RWPE1 (cell line): ENCODE measurements at regions not wholly inside any gene's neighbourhood (a gene's known extent, or its start where the extent isn't known, plus 50 kb on each side); places are given as distances from the start of the nearest gene placed in this dataset.

Source experiments
- CTCF ChIA-PET: fragments of 350-600 bp; sonication (Branson Sonifier 250); formaldehyde crosslinking; extraction: SDS; loops from one replicate; lab custom pipeline; 2021; lab: Yijun Ruan, JAX
- POLR2A ChIA-PET: fragments of 400-600 bp; formaldehyde crosslinking; extraction: SDS; loops from one replicate; lab custom pipeline; 2020; ENCODE audit warnings: antibody characterized with exemption; ENCODE audit not compliant: low non-redundant PET; lab: Yijun Ruan, JAX
- DNase-seq: peaks from one replicate; pipeline ENCODE4 v3.0.0; 2012; ENCODE audit warnings: low spot score
- H3K27ac ChIP-seq: fragments of 450-650 bp; 2 replicates; pipeline ENCODE4 v1.5.1; 2017
- TF ChIP-seq, protein P1 (sequence below): fragments of 450-650 bp; conservative IDR thresholded peaks from 2 replicates; pipeline ENCODE4 v1.5.1; 2017; ENCODE audit warnings: low read depth, mild to moderate bottlenecking

- POLR2A ChIA-PET = no interaction called here
Observed at GRCh38 chrX:22347491-22347890, 74.8 kb downstream of the CBLL2 start.

GRCh38 chrX:22349116-22349515, 76.4 kb downstream of the CBLL2 start:
- ChIA-PET CTCF (no interaction called here), POLR2A (no interaction called here)
- TF ChIP-seq, protein P1, sequence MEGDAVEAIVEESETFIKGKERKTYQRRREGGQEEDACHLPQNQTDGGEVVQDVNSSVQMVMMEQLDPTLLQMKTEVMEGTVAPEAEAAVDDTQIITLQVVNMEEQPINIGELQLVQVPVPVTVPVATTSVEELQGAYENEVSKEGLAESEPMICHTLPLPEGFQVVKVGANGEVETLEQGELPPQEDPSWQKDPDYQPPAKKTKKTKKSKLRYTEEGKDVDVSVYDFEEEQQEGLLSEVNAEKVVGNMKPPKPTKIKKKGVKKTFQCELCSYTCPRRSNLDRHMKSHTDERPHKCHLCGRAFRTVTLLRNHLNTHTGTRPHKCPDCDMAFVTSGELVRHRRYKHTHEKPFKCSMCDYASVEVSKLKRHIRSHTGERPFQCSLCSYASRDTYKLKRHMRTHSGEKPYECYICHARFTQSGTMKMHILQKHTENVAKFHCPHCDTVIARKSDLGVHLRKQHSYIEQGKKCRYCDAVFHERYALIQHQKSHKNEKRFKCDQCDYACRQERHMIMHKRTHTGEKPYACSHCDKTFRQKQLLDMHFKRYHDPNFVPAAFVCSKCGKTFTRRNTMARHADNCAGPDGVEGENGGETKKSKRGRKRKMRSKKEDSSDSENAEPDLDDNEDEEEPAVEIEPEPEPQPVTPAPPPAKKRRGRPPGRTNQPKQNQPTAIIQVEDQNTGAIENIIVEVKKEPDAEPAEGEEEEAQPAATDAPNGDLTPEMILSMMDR = no peak
- DNase-seq = no peak
- no peak overlapping the region for H3K27ac ChIP-seq

More at GRCh38 chrX:22347491-22347890, 74.8 kb downstream of the CBLL2 start:
- TF ChIP-seq, protein P1 = no peak
- CTCF ChIA-PET = interaction anchor here (0.6 kb wide), 1 partner anchor 213 kb away, joined by 3 read pairs; no protein-coding TSS in a partner anchor
- DNase-seq = no peak
- no peak overlapping the region for H3K27ac ChIP-seq

GRCh38 chrX:22351076-22351475, 78.4 kb downstream of the CBLL2 start:
- TF ChIP-seq, protein P1 = no peak
- ChIA-PET CTCF (interaction anchor here (0.5 kb wide), 1 partner anchor 36 kb away, joined by 3 read pairs; no protein-coding TSS in a partner anchor), POLR2A (no interaction called here)
- no peak overlapping the region for H3K27ac ChIP-seq
- DNase-seq = no peak

DNA sequence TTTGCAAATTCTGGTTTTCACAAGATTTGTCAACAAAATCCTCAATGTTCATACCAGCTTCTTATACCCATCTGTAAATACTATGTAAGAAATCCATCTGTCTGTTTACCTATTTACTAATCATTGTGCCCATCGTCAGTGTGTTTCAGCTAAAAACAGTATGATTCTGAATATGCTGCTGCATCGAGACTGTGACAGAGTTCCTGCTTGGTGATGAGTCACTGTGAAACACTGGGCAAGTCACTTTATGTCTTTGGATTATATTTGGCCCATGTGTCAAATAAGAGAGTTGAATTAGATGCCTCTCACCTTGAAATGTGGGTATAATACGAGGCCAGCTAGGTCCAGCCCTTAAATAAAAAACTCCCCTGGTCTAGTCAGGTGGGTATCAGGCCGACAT, 79.3 kb downstream of the CBLL2 start:
- ChIA-PET POLR2A (no interaction called here), CTCF (no interaction called here)
- no peak overlapping the region for H3K27ac ChIP-seq
- no peak for DNase-seq
- TF ChIP-seq, protein P1 = no peak

DNA sequence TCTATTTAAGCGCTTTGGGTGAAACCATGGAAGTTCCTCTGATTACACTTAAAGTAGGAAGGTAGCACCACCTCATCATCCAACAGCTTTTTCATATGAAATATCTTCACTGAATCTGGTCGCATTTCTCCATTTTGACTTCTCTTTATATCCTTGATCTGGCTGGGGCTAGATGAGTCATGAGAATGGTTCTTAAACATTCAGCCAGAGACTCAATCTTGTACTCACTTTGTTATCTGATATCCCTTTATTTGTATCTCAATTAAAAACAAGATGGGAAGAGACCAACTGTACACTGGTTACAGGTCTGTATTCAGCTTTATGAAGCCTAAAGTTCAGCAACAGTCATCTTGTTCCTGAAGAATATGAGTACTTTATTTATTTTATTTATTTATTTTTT, 84.9 kb downstream of the CBLL2 start:
- TF ChIP-seq, protein P1 = no peak
- no peak for DNase-seq
- H3K27ac ChIP-seq = no peak overlapping the region
- POLR2A ChIA-PET = no interaction called here
- CTCF ChIA-PET = no interaction called here

GRCh38 chrX:22360129-22360528, 87.4 kb downstream of the CBLL2 start:
- CTCF ChIA-PET = no interaction called here
- POLR2A ChIA-PET = no interaction called here
- H3K27ac ChIP-seq = no peak overlapping the region
- TF ChIP-seq, protein P1 = no peak
- DNase-seq = no peak
